Inflammatory macrophage treated with lipopolysaccharide for 4 hours (primary cell): ENCODE measurements at regions not wholly inside any gene's neighbourhood (a gene's known extent, or its start where the extent isn't known, plus 50 kb on each side); places are given as distances from the start of the nearest gene placed in this dataset.

Source experiments
- DNase-seq: peaks from one replicate; pipeline ENCODE4 v3.0.0-alpha.2; 2020

GRCh38 chr12:94777936-94778335 is 127.6 kb upstream of the TMCC3 start:
- no peak for DNase-seq

GRCh38 chr12:94775710-94776109 is 125.4 kb upstream of the TMCC3 start:
- no peak for DNase-seq

- DNase-seq = no peak
Measured at GRCh38 chr12:94771741-94772140, 121.4 kb upstream of the TMCC3 start.

GRCh38 chr12:94771199-94771598 is 120.8 kb upstream of the TMCC3 start:
- no peak for DNase-seq

GRCh38 chr12:94770791-94771190 is 120.4 kb upstream of the TMCC3 start:
- no peak for DNase-seq

- DNase-seq = no peak
Measured at GRCh38 chr12:94769776-94770759, 119.7 kb upstream of the TMCC3 start.

GRCh38 chr12:94769047-94769420 is 118.7 kb upstream of the TMCC3 start:
- DNase-seq = peak; percentile 24

GRCh38 chr12:94768398-94769046 is 118.2 kb upstream of the TMCC3 start:
- no peak for DNase-seq

- no peak for DNase-seq
Measured at GRCh38 chr12:94767956-94768355, 117.6 kb upstream of the TMCC3 start.

GRCh38 chr12:94766397-94766796 is 116.0 kb upstream of the TMCC3 start:
- no peak for DNase-seq

GRCh38 chr12:94763462-94763861 is 113.1 kb upstream of the TMCC3 start:
- DNase-seq = no peak

- DNase-seq = no peak
Measured at GRCh38 chr12:94762943-94763342, 112.6 kb upstream of the TMCC3 start.

- DNase-seq = peak; percentile 93
Measured at GRCh38 chr12:94762259-94762942, 112.0 kb upstream of the TMCC3 start.

GRCh38 chr12:94761559-94761958 is 111.2 kb upstream of the TMCC3 start:
- peak; percentile 84 for DNase-seq

GRCh38 chr12:94760786-94761185 is 110.4 kb upstream of the TMCC3 start:
- DNase-seq = no peak

GRCh38 chr12:94756789-94757188 is 106.4 kb upstream of the TMCC3 start:
- no peak for DNase-seq

- no peak for DNase-seq
Measured at GRCh38 chr12:94755598-94755997, 105.2 kb upstream of the TMCC3 start.

- DNase-seq = peak; percentile 13
Measured at GRCh38 chr12:94754653-94755052, 104.3 kb upstream of the TMCC3 start.

- DNase-seq = no peak
Measured at GRCh38 chr12:94753036-94753679, 102.8 kb upstream of the TMCC3 start.

GRCh38 chr12:94750864-94751263 is 100.5 kb upstream of the TMCC3 start:
- no peak for DNase-seq

- DNase-seq = no peak
Measured at GRCh38 chr12:94749890-94750289, 99.5 kb upstream of the TMCC3 start.

- DNase-seq = no peak
Measured at GRCh38 chr12:94749455-94749854, 99.1 kb upstream of the TMCC3 start.
